Ishikawa (cell line): ENCODE measurements at regions not wholly inside any gene's neighbourhood (a gene's known extent, or its start where the extent isn't known, plus 50 kb on each side); places are given as distances from the start of the nearest gene placed in this dataset.

Experiments used
- CEBPB ChIP-seq: IDR thresholded peaks from 2 replicates; pipeline ENCODE4 v1.6.1; 2012
- CREB1 ChIP-seq: IDR thresholded peaks from 2 replicates; pipeline ENCODE4 v1.6.1; 2012; ENCODE audit warnings: low read depth
- EGR1 ChIP-seq: IDR thresholded peaks from 2 replicates; pipeline ENCODE4 v1.6.1; 2012
- EP300 ChIP-seq: IDR thresholded peaks from 2 replicates; pipeline ENCODE4 v1.6.1; 2012; ENCODE audit warnings: borderline replicate concordance
- FOXM1 ChIP-seq: IDR thresholded peaks from 2 replicates; pipeline ENCODE4 v1.6.1; 2012; ENCODE audit warnings: low read depth, borderline replicate concordance
- MAX ChIP-seq: IDR thresholded peaks from 2 replicates; pipeline ENCODE4 v1.6.1; 2012
- NFIC ChIP-seq: IDR thresholded peaks from 2 replicates; pipeline ENCODE4 v1.6.1; 2012
- RAD21 ChIP-seq: IDR thresholded peaks from 2 replicates; pipeline ENCODE4 v1.6.1; 2012; ENCODE audit warnings: low read depth
- REST ChIP-seq: IDR thresholded peaks from 2 replicates; pipeline ENCODE4 v1.6.1; 2012; ENCODE audit warnings: low read depth, mild to moderate bottlenecking
- TAF1 ChIP-seq: IDR thresholded peaks from 2 replicates; pipeline ENCODE4 v1.6.1; 2012; ENCODE audit warnings: low read depth, mild to moderate bottlenecking
- TCF12 ChIP-seq: IDR thresholded peaks from 2 replicates; pipeline ENCODE4 v1.6.1; 2012; ENCODE audit warnings: low read depth
- TEAD4 ChIP-seq: IDR thresholded peaks from 2 replicates; pipeline ENCODE4 v1.6.1; 2012
- USF1 ChIP-seq: IDR thresholded peaks from 2 replicates; pipeline ENCODE4 v1.6.1; 2012
- YY1 ChIP-seq: IDR thresholded peaks from 2 replicates; pipeline ENCODE4 v1.6.1; 2012; ENCODE audit warnings: low read depth
- ZBTB7A ChIP-seq: IDR thresholded peaks from 2 replicates; pipeline ENCODE4 v1.6.1; 2012; ENCODE audit warnings: low read depth

- TF ChIP-seq EGR1, result no peak
- no peak for TF ChIP-seq TCF12
- TF ChIP-seq YY1, result no peak
- no peak for TF ChIP-seq NFIC
- no peak for TF ChIP-seq CREB1
- TF ChIP-seq EP300, result no peak
- TF ChIP-seq USF1, result no peak
- TF ChIP-seq TAF1, result no peak
- no peak for TF ChIP-seq TEAD4
- no peak for TF ChIP-seq ZBTB7A
- no peak for TF ChIP-seq FOXM1
- no peak for TF ChIP-seq REST
These were observed 221.8 kb upstream of the FAM83B start for GRCh38 chr6:54624779-54625178.

GRCh38 chr6:54629131-54629530 is 217.4 kb upstream of the FAM83B start:
- TF ChIP-seq FOXM1 (no peak), ZBTB7A (no peak), NFIC (no peak), TAF1 (no peak), RAD21 (no peak), USF1 (no peak), CREB1 (no peak), YY1 (no peak), REST (no peak), EP300 (no peak), MAX (no peak), TCF12 (no peak), EGR1 (no peak), TEAD4 (no peak)

GRCh38 chr6:54632984-54633565 is 213.5 kb upstream of the FAM83B start:
- TF ChIP-seq YY1 (no peak), CREB1 (no peak), TEAD4 (no peak), NFIC (no peak), TCF12 (no peak), CEBPB (no peak), TAF1 (no peak), EP300 (no peak), EGR1 (no peak), RAD21 (no peak), USF1 (no peak), ZBTB7A (no peak), FOXM1 (no peak), REST (no peak), MAX (no peak)

- no peak for TF ChIP-seq TCF12
- TF ChIP-seq MAX, result no peak
- TF ChIP-seq RAD21, result no peak
- TF ChIP-seq USF1, result no peak
- no peak for TF ChIP-seq ZBTB7A
- no peak for TF ChIP-seq EP300
- no peak for TF ChIP-seq TAF1
- TF ChIP-seq CREB1, result no peak
- no peak for TF ChIP-seq REST
- no peak for TF ChIP-seq FOXM1
- no peak for TF ChIP-seq NFIC
- TF ChIP-seq CEBPB, result no peak
These were observed 213.0 kb upstream of the FAM83B start for GRCh38 chr6:54633601-54634000.
